Skin of body (tissue), 1 donor: ENCODE measurements at regions not wholly inside any gene's neighbourhood (a gene's known extent, or its start where the extent isn't known, plus 50 kb on each side); places are given as distances from the start of the nearest gene placed in this dataset.

Source experiments
- DNase-seq: peaks from one replicate; lab custom pipeline; 2025; lab: John Stamatoyannopoulos, UW

DNA sequence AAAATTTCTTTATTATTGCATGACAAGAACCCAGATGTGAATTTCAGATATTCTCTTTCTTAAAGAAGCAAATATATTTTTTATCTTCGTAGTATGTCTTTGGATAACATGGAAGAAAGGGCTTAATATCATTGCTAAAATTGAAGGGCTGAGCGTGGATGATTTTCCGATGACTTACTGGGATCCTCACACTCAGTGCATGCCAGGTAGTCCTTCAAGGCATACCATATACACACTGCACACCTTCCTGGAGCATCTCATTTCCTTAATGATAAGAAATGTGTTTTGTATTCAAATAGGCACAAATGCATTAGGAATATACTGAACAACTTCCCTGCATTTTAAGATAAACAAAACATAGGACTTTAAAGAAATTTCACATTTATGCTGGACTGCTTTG lies 193.9 kb upstream of the MAP3K7 start:
- no peak for DNase-seq

DNA sequence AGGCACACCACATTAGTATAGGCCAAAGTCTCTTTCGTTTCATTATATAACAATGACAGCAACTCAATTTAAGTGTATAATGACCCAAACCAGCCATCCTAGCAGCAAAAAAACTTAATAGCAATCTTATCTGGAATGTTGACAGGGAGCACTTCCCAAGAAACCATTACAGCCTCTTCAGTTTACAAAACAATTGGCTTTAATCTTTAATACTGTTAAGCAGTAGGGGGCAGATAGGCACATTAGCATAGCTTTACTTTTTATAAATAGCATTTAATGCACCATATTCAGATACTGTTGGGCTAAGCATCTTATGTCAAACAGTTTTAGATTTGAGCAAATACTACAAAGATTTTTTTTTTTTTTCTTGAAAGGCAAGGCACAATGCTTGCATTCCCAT lies 193.3 kb upstream of the MAP3K7 start:
- DNase-seq, result no peak

DNA sequence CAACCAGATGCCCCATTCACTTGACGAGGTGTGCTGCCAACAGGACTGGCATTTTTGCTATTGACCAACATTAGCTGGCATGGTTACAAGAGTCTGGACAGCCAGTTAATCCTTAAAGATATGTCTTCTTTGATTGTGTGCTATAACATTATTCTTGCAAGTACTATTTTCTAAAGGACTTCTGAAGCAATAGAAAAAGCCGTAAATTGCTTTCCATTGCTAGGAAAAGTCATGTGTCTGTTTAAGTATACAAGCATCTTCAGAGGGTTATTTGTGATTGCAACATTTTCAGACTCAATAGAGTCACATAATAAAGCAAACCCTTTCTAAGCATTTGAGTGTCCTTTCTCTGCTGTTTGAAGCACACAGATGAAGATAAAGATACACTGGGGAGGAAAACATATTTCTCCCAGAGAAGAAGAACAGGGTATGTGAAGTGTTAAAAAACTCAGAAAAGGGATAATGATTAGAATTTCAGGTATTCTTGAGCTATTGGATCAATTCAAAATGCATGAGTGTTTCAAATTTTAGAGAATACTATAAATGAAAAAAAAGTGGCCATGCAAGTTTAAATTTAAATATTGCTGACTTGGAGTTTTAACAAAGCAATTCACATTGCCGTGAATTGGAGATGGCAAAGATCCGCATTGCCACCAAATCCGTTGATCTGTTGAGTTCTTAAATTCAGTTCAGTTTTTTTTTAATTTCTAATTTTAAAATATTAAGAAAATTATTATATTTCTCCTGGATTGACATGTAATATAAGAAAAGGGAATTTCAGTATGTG lies 191.7 kb upstream of the MAP3K7 start:
- no peak for DNase-seq

DNA sequence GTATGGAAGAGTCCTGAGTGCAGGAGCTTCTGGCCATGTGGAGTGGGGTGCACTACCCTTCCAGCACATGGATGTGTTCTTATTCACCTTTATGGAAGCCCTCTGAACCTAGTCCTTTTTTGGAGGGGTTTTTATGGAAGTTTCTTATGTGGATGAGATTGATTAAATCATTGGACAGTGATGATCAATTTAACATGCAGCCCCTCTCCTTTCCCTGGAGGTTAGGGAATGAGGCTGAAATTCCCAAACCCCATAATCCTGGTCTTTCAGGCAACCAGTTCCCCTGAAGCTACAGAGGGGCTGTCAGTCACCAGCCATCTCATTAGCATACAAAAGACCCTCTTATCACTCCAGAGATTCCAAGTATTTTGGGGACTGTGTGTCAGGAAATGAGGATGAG lies 183.9 kb upstream of the MAP3K7 start:
- no peak for DNase-seq

DNA sequence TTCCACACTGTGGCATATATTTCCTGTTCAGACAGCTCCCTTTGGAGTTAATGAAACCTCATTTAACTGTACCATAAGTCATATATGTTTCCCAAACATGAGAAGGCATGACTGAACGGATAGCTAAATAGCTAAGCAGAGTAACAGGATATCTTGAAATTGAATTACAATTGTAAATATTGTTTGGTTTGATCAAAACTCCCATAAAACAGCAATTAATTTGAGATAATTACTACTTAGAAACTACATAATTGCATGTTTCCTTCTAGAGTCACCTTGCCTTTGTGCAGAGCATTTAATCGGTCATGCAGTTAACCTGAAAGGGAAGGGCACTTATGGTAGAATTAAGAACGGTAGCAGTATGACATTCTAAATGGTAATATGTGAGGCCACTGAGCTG lies 179.0 kb upstream of the MAP3K7 start:
- DNase-seq, result no peak

DNA sequence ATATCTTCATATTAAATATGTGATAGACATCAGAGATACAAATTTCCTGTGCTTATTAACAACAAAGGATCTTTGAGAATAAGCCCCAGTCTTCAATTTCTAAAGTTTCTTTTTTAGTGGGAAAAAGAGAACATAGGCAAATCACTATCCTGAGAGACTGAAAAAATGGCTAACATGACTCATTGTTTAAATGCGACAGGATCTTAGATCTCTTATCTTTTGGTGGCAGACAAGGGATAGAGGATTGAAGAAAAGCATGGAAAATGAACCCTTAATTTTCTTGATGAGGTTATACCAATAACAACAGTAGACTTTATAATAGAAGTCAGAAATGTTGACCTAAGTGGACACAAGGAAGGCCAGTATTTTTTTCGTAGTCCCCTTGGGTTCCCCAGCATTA lies 178.6 kb upstream of the MAP3K7 start:
- no peak for DNase-seq

DNA sequence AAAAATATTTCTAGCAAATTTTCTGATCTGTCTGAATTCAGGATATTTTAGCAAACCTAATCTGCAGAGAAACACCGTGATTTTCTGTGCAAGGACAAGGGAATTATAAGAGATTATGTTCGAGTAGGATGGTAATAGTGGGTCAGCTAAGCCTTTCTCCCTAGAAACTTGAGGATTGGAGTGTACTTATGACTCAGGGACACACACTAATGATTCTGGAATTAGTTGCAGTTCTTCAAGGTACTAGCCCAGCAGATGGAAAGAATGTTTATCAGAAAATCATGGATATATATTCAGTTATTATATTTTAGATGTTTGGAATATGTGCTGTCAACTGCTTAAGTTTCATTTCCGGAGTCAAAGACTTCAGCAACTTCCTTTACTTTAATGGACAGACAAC lies 177.1 kb upstream of the MAP3K7 start:
- no peak for DNase-seq

DNA sequence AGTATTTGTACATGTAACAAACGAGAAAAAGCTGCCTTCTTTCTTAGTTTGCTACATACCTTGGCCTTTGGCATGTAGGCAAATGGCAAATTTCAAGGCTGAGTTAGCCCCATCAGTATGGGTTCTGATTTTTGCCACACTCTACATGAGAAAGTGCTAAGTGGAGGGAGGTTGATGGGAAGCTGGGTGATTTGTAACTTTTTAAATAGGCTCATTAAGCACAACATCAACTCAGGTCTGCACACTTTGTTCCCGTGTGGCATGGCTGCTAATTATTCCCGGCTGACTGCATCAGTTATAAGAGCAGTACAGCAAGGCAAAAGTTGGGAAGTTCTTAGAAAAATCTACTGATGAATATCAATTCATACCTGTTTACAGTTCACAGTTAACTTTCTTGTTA lies 172.8 kb upstream of the MAP3K7 start:
- DNase-seq, result no peak

DNA sequence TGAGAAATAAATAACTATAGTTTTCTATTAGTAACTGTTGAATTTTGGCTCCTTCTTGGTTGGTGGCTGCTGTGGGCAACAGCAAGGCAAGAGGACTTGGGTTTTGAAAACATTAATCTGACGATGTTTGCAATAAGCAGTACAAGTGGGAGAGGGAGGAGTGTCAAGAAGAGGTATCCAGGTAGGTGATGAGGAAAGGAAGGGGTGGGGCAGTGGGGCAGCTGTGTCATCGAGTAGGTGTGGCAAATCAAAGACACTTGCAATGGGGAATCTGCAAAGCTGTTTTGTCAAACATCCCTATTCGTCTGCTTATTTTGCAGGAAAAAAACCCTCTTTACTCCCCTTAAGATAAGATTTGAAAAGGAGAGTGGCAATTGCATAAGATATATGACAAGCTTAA lies 171.9 kb upstream of the MAP3K7 start:
- DNase-seq, result no peak

DNA sequence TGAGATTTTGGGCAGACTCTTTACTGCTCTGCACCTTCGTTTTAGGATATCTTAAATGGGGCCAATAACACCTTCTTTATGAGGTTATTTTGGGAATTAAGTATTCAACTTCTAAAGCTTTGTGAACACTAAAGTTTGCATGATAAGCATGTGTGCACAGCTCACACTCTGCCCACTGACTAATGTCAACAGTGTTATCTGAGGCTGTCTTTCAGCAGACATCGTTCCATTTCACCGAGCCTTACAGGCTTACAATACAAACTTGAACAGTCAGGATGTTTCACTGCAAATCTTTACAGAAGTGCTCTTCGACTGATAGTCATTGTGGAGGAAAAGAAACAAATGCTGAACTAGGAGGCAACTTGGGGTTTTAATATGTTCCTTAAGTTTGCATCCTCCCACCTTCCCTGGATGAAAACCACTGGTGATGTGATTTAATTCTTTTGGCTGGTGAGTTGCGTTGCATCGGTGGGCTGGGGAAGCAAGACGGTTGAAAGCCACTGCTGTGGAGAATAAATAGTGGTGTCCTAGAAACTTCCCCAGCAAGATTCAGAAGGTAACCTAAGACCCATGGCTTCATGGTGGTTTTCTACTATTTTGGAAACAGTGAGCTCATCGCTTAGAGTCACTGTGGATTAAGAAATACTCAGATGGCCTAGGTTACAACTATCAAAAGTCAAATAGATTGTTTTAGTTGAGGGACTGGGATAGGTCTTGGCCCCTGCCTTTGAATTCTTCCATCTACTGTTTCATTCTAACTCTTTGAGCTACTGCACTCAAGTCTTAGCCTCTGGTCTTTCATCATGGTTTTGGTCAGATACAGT lies 167.2 kb upstream of the MAP3K7 start:
- DNase-seq, result no peak

DNA sequence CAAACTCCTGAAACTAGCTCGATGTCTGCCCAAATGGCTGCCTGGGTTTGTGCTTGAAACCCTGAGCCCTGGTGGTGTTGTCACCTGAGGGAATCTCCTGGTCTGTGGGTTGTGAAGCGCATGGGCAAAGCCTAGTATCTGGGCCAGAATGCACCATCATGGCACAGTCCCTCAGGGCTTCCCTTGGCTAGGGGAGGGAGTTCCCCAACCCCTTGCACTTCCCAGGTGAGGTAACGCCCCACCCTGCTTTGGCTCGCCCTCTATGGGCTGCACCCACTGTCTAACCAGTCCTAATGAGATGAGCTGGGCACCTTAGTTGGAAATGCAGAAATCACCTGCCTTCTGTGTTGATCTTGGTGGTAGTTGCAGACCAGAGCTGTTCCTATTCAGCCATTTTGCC lies 152.9 kb upstream of the MAP3K7 start:
- DNase-seq, result no peak

DNA sequence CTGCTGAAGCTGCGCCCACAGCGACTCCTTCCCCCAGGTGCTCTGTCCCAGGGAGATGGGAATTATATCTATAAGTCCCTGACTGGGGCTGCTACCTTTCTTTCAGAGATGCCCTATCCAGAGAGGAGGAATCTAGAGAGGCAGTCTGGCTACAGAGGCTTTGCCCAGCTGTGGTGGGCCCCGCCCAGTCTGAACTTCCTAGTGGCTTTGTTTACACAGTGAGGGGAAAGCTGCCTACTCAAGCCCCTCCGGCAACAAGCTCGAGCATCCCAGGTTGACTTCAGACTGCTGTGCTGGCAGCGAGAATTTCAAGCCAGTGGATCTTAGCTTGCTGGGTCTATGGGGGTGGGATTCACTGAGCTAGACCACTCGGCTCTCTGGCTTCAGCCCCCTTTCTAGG lies 152.5 kb upstream of the MAP3K7 start:
- no peak for DNase-seq

DNA sequence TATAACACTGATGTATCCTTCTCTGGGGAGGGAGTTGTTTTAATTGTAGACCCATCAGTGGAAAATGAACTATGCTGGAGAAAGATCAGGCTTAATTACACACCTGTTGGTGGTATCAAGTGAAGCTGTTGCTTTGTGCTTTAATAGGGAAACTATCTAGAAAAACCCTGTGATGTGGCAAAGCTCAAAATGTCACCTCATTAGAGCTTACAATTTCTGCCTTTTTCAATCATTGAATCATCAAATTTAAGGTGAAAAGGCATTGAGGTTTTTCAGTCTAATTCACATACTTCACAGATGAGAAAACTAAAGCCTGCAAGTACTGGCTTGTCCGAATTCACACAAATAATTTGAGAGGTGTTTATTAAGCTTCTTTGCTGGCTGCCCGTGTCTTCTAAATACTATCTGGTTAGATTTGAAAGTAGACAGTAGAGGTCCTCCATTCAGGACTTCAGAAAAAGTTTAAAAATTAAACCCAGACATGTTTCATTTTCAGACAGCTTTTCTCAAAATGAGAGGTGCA lies 143.3 kb upstream of the MAP3K7 start:
- DNase-seq, result no peak

DNA sequence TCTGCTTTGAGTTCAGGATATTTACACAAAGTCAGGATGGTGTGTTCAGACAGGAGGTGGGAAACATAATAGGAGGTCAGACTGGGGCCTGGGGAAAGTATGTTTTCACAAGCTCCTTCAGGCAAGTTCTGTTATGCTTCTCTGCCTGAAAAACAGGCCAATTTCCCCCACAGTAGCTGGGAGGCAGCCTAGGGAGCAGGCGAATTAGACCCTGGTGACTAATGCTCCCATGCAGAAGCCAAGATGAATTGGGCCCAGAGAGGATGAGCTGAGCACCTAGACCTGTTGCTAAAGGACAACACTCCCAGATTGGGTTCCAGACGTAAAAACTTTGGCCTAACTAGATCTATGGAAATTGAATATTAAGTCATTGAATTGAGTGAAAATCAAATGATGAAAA lies 142.2 kb upstream of the MAP3K7 start:
- DNase-seq, result no peak

DNA sequence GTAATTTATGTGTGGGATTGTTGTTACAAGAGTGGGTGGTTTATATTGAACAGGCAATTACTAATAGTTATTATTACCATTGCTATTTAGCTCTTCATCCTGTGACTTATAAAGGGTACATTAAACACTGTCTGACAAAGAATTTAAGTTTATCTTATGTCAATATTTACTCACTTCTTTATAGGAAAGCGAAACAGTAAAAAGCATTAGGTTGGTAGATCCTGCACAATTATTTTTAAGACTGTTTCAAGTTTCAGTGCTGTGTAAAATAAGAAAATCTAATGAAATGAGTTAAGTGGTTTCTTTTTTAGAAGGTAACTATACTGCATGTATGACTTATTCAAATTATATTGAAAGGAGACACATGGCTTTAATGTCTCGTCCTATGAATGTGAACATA lies 135.8 kb upstream of the MAP3K7 start:
- DNase-seq, result no peak

DNA sequence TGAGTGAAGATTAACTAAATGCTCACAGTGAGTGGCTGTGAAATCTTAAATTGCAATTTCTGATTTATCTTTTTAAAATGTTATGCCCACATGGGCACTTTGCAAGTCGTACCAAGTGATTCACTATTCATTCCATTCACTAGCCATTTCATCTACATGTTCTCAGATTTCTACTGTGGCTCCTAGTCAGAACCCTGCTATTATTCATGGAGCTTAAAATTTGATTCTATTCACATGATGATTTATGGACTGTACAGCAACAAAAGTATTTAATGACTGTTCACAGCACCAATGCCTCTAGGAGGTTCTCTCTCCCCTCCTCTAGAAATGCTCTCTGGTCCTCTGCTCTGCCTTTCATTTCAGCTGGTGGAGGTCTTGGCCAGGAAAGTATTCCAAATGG lies 133.5 kb upstream of the MAP3K7 start:
- DNase-seq, result no peak

DNA sequence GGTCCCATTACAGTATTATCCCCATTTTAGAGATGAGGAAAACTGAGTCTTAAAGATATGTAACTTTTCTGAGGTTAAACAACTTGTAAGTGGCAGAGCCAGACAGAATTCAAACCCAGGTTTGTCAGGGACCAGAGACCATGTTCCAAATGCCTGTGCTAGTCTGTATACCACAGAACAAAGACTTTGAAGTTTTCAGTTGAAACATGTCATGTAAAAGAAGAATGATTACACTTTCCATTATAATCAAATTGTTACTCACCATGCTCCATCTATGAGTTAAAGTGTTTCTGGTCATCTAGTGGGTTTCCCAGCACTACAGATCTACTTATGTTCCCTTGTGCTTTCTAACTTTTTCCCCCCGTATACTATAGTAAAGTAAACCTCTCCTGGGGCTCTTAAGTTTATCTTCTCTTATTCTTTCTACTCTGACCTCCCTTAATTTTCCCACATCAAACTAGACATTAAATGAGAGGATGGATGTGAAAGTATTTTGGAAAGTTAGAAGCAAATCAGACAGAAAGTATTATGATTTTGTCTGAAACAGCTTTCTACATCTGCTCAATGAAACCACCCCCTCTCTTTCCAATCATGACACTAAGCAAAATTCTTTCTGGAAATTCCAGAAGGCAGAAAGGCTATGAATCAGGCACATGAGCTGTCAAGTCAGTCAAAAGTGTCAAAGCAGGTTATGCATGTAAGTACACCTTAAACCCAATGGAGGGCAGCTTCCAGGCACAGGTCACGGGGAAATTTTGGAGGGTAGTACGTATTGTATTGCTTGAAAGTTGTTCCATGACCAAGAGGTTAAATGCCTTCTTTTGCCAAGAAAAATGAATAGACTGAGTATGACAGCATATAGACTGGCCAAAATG lies 132.7 kb upstream of the MAP3K7 start:
- DNase-seq, result no peak

DNA sequence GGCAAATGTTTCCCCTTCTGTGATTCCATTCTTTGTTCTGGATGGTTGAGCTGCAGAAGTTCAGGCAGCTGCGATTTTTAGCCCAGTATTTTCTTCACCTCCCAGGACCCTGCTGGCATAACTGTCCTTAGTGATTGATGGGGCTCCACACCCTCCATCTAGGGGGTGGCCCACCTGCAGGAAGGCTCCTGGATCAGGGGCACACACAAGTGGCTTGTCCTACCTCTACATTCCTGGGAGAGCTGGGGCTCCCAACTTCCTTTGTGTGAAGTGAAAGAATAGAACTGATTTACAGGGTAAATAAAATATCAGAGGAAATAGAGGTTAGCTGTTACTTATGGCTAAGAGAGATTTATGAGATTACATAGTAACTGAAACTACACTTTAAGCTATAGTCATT lies 129.5 kb upstream of the MAP3K7 start:
- no peak for DNase-seq

DNA sequence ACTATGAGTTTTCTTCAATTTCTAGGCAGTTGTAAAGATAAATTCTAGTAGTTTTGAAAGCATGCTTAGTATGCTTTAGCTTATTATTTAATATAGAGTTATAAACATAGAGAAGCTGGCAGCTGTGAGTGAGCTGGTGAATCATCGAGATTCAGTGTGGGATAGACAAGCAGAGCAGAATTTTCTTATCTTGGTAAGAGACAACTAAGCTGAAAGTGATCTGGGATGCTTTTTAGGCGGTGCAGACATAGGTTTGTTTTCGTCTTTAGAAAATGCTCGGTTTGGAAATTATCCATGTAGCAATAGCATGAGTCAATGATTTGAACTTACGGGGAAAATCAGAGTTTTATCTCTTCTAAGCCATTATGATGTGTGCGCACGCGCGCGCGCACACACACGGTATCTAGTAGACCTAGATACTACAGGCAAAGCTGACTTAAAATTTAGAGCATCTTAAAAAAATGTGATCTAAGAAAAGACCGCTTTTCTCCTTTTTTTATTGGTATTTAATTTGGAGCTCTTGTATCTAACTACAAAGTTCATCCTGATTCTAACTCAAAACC lies 128.3 kb upstream of the MAP3K7 start:
- DNase-seq, result no peak

DNA sequence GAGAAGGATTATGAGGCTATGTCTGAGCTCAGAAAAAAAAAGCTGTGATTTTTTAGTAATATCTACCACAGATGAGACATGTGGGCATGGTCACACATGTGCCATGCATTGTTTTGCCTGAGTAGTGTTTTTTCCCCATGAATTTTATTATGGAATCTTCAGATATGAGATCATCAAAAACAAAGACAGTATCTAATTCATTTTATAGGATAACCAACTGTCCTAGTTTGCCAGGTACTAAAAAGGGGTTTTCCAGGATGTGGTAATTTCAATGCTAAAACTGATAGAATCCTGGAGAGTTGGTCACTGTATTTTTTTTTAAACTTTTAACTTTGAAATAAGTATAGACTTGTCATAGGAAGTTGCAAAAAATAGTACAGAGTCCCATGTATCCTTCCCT lies 127.4 kb upstream of the MAP3K7 start:
- DNase-seq, result no peak

DNA sequence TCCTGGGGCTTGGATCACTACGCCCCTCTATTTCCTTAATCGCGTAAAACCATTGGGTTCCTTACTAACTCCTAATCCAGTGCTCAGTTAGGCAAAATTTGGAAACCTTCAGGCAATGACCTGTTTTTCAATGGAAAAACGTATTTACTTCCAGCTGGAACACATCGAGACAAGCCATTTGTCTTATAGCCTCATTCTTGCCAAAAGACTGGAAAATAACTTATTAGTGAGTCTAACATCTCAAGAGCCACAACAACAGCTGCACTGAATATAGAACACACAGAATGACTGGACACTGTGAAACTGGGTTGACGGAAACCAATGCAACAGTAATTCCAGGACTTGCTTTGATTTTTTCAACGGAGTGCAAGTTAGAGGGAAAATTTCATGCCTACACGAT lies 125.2 kb upstream of the MAP3K7 start:
- no peak for DNase-seq
